ENCODE measurements at regions not wholly inside any gene's neighbourhood (a gene's known extent, or its start where the extent isn't known, plus 50 kb on each side); places are given as distances from the start of the nearest gene placed in this dataset.

DNA sequence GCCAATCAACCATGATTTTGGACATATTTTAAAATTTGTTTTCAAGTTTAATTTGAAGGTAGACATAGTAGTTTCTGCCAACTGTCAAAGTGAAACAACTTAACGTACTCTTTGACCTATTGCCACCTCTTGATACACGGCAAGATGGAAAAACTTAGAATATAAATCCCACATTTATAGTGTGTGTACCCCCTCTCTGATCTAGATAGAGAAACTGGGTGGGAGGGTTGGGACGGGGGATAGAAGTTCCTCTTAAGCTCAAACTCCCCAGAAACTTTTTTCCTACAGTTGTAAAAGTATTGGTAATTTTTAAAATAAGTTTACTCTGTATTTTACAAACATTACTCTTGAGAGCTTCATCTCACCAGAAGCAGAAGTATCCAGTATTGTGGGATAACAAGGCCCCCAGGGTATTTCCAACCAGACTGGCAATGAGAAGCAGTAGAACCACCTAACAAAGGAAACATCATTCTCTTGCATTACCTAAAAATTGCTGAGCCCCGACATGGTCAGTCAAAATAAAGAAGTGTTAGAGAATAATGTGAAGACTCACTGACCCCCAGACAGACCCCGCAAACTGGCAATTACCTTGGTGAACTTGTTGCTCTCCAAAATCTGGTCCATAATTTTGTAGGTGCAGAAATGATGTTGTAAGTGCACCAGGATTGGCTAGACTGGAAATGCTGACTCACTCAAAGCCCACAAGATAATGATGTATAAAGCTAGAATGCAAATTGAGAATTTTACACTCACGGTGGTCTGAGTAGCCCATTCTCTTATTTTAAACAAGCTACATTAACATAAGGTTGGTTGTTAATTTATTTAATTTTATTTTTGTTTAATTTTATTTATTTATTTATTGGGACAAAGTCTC is 74.7 kb upstream of the TNFAIP3 start:
- Histone ChIP-seq H3K79me2 (ENCODE audit: insufficient read depth) (no peaks in the 10 kb centered on the region), H3K4me1 (ENCODE audit: control insufficient read depth in 1 of 2, insufficient read depth in 2 of 2, low read depth in 1 of 2, low read length in 1 of 2) (no peaks in the 10 kb centered on the region), H3K27me3 (ENCODE audit: insufficient read depth) (no peaks in the 10 kb centered on the region), H2AFZ (ENCODE audit: low read depth) (no peak overlapping the region), H3K4me2 (no peak overlapping the region), H3K36me3 (replicated peaks in 1 of 2; ENCODE audit: control insufficient read depth in 1 of 2, insufficient read depth in 2 of 2, low read length in 1 of 2) (no peaks in the 10 kb centered on the region), H3K27ac (ENCODE audit: low read depth in 2 of 2, low read length in 1 of 2) (no peak overlapping the region), H3K9ac (no peak overlapping the region), H3F3A (replicated peaks; ENCODE audit: insufficient read depth) (no peaks in the 10 kb centered on the region), H3K4me3 (ENCODE audit: low read depth in 2 of 2, low read length in 1 of 2) (no peak overlapping the region), H3K9me3 (no peaks in the 10 kb centered on the region), H3K9me2 (no peaks in the 10 kb centered on the region), H4K20me1 (ENCODE audit: insufficient read depth) (no peaks in the 10 kb centered on the region)
- POLR2A ChIA-PET: no interaction called here
- TF ChIP-seq TAF1 (IDR thresholded peaks at IDR 0.05; ENCODE audit: borderline replicate concordance, low read depth, low read length) (no peak), EZH2phosphoT487 (IDR thresholded peaks at IDR 0.05; ENCODE audit: borderline replicate concordance, low read depth) (no peak), FOXJ3 (CRISPR knock-in tag; IDR thresholded peaks at IDR 0.05) (no peak), MXI1 (IDR thresholded peaks at IDR 0.05; ENCODE audit: low read depth, low read length) (no peak), GATA2 (CRISPR knock-in tag; IDR thresholded peaks at IDR 0.05) (no peak), PBX3 (IDR thresholded peaks at IDR 0.05) (no peak), GABPA (IDR thresholded peaks at IDR 0.05; ENCODE audit: low read depth) (no peak), CHD2 (IDR thresholded peaks at IDR 0.05; ENCODE audit: low read length, partially characterized antibody) (no peak), FOSL2 (IDR thresholded peaks at IDR 0.05; ENCODE audit: borderline replicate concordance, low read depth) (no peak), RXRA (IDR thresholded peaks at IDR 0.05; ENCODE audit: borderline replicate concordance, low read depth) (no peak), YY1 (IDR thresholded peaks at IDR 0.05; ENCODE audit: low read depth) (no peak), RFX5 (IDR thresholded peaks at IDR 0.05; ENCODE audit: low read length) (no peak), TCF12 (IDR thresholded peaks at IDR 0.05) (no peak), MEF2A (IDR thresholded peaks at IDR 0.05; ENCODE audit: borderline replicate concordance, low read depth) (no peak), EP300 (IDR thresholded peaks at IDR 0.05; ENCODE audit: borderline replicate concordance in 1 of 2, low read depth in 1 of 2, low read length in 1 of 2) (no peak), ELF1 (IDR thresholded peaks at IDR 0.05) (no peak), MAX (IDR thresholded peaks at IDR 0.05; ENCODE audit: low read depth) (no peak), NFIC (IDR thresholded peaks at IDR 0.05; ENCODE audit: borderline replicate concordance) (no peak)
- TF ChIP-seq, protein P1, sequence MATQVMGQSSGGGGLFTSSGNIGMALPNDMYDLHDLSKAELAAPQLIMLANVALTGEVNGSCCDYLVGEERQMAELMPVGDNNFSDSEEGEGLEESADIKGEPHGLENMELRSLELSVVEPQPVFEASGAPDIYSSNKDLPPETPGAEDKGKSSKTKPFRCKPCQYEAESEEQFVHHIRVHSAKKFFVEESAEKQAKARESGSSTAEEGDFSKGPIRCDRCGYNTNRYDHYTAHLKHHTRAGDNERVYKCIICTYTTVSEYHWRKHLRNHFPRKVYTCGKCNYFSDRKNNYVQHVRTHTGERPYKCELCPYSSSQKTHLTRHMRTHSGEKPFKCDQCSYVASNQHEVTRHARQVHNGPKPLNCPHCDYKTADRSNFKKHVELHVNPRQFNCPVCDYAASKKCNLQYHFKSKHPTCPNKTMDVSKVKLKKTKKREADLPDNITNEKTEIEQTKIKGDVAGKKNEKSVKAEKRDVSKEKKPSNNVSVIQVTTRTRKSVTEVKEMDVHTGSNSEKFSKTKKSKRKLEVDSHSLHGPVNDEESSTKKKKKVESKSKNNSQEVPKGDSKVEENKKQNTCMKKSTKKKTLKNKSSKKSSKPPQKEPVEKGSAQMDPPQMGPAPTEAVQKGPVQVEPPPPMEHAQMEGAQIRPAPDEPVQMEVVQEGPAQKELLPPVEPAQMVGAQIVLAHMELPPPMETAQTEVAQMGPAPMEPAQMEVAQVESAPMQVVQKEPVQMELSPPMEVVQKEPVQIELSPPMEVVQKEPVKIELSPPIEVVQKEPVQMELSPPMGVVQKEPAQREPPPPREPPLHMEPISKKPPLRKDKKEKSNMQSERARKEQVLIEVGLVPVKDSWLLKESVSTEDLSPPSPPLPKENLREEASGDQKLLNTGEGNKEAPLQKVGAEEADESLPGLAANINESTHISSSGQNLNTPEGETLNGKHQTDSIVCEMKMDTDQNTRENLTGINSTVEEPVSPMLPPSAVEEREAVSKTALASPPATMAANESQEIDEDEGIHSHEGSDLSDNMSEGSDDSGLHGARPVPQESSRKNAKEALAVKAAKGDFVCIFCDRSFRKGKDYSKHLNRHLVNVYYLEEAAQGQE (IDR thresholded peaks at IDR 0.05; ENCODE audit: low read depth, low read length): no peak
- 12% methylated on average over 6 of the region's 6 CpGs for WGBS (ENCODE audit: low lambda C conversion rate)
- CTCF ChIA-PET: no interaction called here
- no peak for DNase-seq

All from SK-N-SH (cell line).